GM18907 (cell line): ENCODE measurements at regions not wholly inside any gene's neighbourhood (a gene's known extent, or its start where the extent isn't known, plus 50 kb on each side); places are given as distances from the start of the nearest gene placed in this dataset.
"Not testable (repeated sequence)": the region's sequence is repeated elsewhere in the genome, so short reads cannot be mapped to it uniquely, and the experiment has no call there.

Source experiments
- ATAC-seq: cut with Tn5 transposase; IDR thresholded peaks from one replicate; pipeline ENCODE4 v1.9.1; 2021; ENCODE audit warnings: mild to moderate bottlenecking, moderate library complexity; ENCODE audit not compliant: unreplicated experiment

DNA sequence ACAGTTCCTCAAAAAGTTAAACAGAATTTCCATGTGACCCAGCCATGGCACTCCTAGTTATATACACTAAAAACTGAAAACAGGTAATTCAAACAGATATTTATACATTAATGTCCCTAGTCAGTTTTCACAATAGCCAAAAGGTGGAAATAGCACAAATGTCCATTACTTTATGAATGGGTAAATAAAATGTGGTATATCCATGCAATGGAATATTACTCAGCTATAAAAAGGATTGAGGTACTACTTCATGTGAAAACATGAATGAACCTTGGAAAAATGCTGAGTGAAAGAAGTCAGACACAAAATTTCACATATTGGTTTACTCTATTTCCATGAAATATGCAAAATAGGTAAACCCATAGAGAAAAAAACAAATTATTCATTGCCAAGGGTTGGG lies 351.8 kb upstream of the AMOT start:
- ATAC-seq: no peak

GRCh38 chrX:113157496-113157895 lies 316.9 kb upstream of the AMOT start:
- no peak for ATAC-seq

GRCh38 chrX:113154315-113154714 lies 313.7 kb upstream of the AMOT start:
- ATAC-seq: not testable (repeated sequence)

GRCh38 chrX:113136836-113137235 lies 296.2 kb upstream of the AMOT start:
- ATAC-seq: no peak

DNA sequence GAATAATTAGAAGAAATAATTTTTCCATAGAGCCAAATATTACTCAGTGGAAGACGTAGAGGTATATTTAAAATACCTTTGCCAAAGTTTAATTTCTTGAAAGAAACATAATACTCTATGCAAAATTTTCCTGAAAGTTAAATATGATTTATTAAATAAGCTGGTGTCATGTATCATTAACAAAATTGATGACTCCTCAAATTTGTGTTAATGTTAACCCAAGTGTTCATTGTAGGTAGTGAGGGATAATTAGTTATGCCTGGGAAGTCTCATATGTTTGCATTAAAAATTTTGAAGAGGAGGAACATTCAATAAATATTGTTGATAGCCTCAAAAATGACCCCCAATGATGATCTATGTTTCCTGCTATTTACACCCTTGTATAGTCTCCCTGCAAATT lies 292.7 kb upstream of the AMOT start:
- ATAC-seq: no peak

DNA sequence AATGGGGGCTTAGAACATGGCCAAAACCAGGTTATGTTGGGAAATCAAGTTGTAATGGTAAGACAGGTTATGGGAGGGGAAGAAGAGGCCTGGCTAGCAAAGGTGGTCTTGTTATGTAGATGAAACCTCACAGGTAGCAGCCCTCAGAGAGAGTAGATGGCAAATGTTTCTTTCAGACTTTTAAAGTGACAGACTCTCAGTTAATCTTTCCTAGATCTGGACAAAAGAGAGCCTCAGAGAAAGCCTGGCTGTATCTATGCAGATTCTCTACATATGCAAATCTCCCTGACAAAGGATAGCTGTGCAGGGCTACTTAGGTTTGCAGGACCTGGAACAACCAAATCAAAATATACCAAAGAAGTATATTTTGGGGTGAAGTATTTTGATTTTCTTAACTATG lies 284.1 kb upstream of the AMOT start:
- no peak for ATAC-seq

- no peak for ATAC-seq
Measured at GRCh38 chrX:113075521-113075920, 234.9 kb upstream of the AMOT start.

- ATAC-seq: no peak
Measured at GRCh38 chrX:113059714-113060113, 219.1 kb upstream of the AMOT start.

DNA sequence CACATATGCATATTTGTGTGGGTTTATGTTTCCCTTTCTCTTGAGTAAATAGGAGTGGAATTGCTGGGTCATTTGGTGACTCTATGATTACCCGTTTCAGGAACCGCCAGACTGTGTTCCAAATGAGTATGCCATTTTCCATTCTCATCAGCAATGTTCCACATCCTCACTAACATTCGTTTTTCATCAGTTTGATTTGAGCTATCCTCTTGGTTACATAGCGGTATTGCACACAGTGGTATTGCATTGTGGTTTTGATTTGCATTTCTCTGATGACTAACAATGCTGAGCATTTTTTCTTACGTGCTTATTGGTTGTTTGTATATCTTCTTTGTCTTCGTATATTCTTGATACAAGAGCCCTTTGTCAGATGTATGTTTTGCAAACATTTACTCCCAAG lies 218.0 kb upstream of the AMOT start:
- no peak for ATAC-seq

DNA sequence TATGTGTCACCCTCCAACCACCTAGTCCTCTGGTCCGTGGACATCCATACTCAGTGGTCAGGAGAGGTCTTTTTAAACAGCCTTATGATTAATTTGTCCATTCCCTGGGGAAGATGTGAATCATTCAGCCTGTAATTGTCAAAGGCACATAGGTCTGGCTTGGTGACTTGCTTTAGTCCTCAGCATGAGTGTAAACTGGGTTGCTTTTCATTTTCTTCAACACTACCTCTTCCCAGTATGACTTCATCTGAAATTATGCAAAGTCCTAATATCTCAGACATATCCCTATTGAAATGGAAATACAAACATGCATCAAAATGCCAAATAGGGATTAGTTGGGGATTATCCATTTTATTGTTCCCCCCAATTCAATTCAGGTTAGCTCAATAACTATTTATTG lies 208.3 kb upstream of the AMOT start:
- no peak for ATAC-seq

GRCh38 chrX:113048480-113048879 lies 207.8 kb upstream of the AMOT start:
- no peak for ATAC-seq

- ATAC-seq: no peak
Measured at GRCh38 chrX:113033966-113034680, 193.5 kb upstream of the AMOT start.

- no peak for ATAC-seq
Measured at GRCh38 chrX:113019958-113020357, 179.3 kb upstream of the AMOT start.

- no peak for ATAC-seq
Measured at GRCh38 chrX:113009837-113010236, 169.2 kb upstream of the AMOT start.

- no peak for ATAC-seq
Measured at GRCh38 chrX:113009029-113009428, 168.4 kb upstream of the AMOT start.

DNA sequence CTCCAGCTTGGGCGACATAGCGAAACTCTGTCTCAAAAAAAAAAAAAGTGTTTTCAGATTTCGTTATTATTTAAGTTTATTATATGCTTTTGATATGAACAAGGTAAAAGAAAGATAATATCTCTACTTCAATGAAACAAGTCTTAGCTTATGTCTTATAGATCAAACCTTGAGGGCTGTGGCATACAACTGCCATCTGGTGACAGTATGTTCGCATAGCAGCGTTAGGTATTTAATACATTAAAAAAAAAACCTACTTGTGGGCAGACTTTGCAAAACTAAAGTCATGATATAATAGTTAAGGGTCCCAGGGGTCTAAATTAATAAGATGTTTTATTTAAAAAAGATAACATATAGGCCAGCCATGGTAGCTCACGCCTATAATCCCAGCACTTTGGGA lies 161.2 kb upstream of the AMOT start:
- no peak for ATAC-seq

DNA sequence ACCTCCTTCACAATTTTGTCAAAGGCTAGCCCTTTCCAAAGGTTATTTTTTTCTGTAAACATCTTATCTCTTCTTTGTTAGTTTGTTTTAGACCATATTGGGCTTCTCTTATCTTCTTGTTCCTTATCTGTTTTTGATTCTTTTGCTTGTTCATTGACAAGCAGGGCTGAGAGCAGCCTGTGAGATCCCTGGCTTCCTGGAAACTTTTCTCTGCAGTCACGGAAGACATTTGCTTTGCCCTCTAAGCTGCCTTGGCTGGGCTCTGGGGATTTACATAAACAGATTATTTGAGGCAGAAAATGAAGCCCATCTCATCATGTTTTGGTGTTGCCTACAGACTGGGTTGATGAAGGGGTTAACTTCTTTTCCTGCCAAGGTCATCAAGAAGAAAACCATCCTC lies 157.4 kb upstream of the AMOT start:
- ATAC-seq: no peak

- no peak for ATAC-seq
Measured at GRCh38 chrX:112991801-112992200, 151.2 kb upstream of the AMOT start.

DNA sequence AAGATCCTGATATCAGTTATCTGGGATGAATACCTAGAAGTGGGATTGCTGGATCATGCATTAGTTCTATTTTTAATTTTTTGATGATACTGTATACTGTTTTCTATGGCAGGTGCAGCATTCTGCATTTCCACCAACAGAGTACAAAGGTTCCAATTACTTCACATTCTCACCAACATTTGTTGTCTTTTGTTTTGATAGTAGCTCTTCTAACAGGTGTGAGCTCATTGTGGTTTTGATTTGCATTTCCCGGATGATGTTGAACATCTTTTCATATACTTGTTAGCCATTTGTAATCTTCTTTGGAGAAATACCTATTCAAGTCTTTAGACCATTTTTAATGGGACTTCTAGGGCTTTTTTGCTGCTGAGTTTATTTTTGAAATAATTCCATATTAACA lies 139.2 kb upstream of the AMOT start:
- no peak for ATAC-seq

DNA sequence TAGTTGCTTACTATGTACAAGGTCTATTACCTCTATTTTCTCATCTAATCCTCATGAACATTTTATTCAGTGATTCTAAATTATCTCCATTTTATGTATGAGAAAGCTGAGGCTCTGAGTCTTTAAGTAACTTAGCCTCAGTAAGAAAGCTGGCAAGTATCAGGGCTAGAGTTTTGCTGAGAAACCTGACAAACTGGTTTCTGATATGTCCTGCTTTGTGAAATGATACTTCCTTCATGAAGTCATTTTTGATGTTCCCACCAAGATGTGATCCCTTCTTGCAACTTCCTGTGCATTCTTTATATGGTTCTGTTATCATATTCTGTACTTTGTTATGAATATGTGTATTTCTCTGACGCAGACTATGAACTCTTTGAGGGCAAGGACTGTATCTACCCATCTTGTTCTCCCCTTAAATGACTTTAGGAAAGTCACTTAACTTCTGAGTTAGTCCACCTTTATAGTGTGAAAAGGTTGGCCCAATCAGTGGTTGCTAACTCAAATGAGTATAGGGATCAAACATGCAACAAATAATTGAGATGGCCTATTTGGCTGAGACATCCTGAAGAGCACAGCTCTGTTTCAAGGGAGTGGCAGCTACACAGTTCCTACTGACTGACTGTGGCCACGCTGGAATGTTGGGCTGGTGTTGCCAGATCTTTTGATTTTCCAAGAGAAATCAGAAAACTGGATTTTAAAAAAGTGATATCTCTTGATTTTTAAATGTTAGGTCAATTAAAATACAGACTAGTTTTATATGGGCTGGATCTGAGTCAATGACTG lies 127.9 kb upstream of the AMOT start:
- no peak for ATAC-seq

DNA sequence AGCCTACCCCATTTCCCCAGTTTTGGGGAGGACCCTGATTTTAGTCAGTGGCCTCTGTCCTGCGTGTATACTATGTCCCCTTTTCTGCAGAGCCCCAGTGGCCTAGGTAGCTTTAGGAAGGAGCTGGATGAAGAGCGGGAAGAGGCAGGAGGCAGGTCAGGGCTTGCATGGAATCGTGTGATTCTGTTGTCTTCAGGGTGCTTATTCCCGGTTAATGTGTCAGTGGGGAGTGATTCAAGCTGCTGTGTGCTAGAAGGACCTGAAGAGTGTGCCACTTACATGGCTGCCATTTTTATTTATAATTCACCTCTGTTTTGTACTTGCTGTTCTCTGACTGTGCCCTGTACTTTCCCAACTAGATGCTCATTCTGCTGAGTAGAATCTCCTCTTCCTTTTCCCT lies 127.3 kb upstream of the AMOT start:
- ATAC-seq: no peak

DNA sequence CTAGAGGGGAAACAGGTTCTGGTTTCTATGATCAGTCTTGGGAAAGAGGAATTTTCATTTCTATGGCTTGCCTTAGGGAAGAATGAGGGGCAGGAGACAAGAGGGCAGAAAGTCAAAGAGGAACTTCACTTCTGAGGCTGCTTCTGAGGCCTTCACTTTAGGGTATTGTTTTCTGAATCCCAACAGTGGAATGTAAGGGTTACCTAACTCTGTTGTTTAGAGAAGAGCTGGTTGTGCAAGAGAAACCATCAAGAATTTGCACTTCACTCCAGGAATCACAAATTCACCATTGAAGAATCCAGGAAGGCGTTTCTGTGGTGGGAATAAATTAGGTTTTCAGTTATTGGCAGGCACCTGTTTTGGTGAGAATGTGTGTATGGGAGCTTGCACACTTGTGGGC lies 126.7 kb upstream of the AMOT start:
- ATAC-seq: no peak

- ATAC-seq: no peak
Measured at GRCh38 chrX:112961981-112962380, 121.3 kb upstream of the AMOT start.
